SK-N-SH (cell line): ENCODE measurements at regions not wholly inside any gene's neighbourhood (a gene's known extent, or its start where the extent isn't known, plus 50 kb on each side); places are given as distances from the start of the nearest gene placed in this dataset.

Experiments used
- CTCF ChIA-PET: fragments of 300-600, 350-600 bp; formaldehyde crosslinking; extraction: SDS; loops from one replicate; lab custom pipeline; 2021; lab: Yijun Ruan, JAX
- POLR2A ChIA-PET: fragments of 350-600 bp; sonication (Branson Sonifier 250); formaldehyde crosslinking; extraction: SDS; loops from one replicate; lab custom pipeline; 2020; ENCODE audit warnings: antibody characterized with exemption, inconsistent platforms; lab: Yijun Ruan, JAX
- DNase-seq: peaks from one replicate; pipeline ENCODE4 v3.0.0; 2012
- H2AFZ ChIP-seq: fragments of 200-600 bp; sonication (generic); 2 replicates; pipeline ENCODE4 v1.8.1; 2016; ENCODE audit warnings: antibody characterized with exemption, mild to moderate bottlenecking, low read depth
- H3F3A ChIP-seq: fragments of 200-600 bp; sonication (generic); replicated peaks from 2 replicates; pipeline ENCODE3; 2016; ENCODE audit warnings: antibody characterized with exemption, mild to moderate bottlenecking; ENCODE audit not compliant: insufficient read depth
- H3K27ac ChIP-seq, 2 experiments: fragments of 200-500 bp in 1 of 2; fragments of 200-600 bp in 1 of 2; sonication (Bioruptor generic) in 1 of 2; sonication (generic), shearing (Covaris generic) in 1 of 2; 2 replicates each; pipeline versions ENCODE4 v1.5.1 to v1.6.1; 2014 to 2016; ENCODE audit warnings: low read depth in 2 of 2, inconsistent platforms in 1 of 2, low read length in 1 of 2, mild to moderate bottlenecking in 1 of 2, mixed read lengths in 1 of 2
- H3K27me3 ChIP-seq: fragments of 200-600 bp; sonication (generic), shearing (Covaris generic); 2 replicates; pipeline ENCODE4 v1.6.1; 2016; ENCODE audit warnings: mixed run types; ENCODE audit not compliant: insufficient read depth
- H3K36me3 ChIP-seq, 2 experiments: fragments of 200-500 bp in 1 of 2; fragments of 200-600 bp in 1 of 2; sonication (Bioruptor generic) in 1 of 2; sonication (generic) in 1 of 2; replicated peaks in 1 of 2; 2 replicates each; pipeline versions ENCODE3 to v1.5.1; 2014 to 2016; ENCODE audit warnings: low read length in 1 of 2, mild to moderate bottlenecking in 1 of 2; ENCODE audit not compliant: insufficient read depth in 2 of 2, control insufficient read depth in 1 of 2
- H3K4me1 ChIP-seq, 2 experiments: fragments of 200-500 bp in 1 of 2; fragments of 200-600 bp in 1 of 2; sonication (Bioruptor generic) in 1 of 2; sonication (generic), shearing (Covaris generic) in 1 of 2; 2 replicates each; pipeline versions ENCODE4 v1.5.1 to v1.6.1; 2014 to 2016; ENCODE audit warnings: low read depth in 1 of 2, low read length in 1 of 2, mixed run types in 1 of 2; ENCODE audit not compliant: insufficient read depth in 2 of 2, control insufficient read depth in 1 of 2
- H3K4me2 ChIP-seq: fragments of 200-600 bp; sonication (generic), shearing (Covaris generic); 2 replicates; pipeline ENCODE4 v1.6.1; 2017; ENCODE audit warnings: mixed run types
- H3K4me3 ChIP-seq, 2 experiments: fragments of 200-500 bp in 1 of 2; fragments of 200-600 bp in 1 of 2; sonication (Bioruptor generic) in 1 of 2; sonication (generic), shearing (Covaris generic) in 1 of 2; 2 replicates each; pipeline versions ENCODE4 v1.5.1 to v1.8.1; 2014 to 2016; ENCODE audit warnings: low read depth in 2 of 2, inconsistent platforms in 1 of 2, low read length in 1 of 2, mild to moderate bottlenecking in 1 of 2, mixed read lengths in 1 of 2, moderate library complexity in 1 of 2
- H3K79me2 ChIP-seq: fragments of 200-600 bp; sonication (generic); 2 replicates; pipeline ENCODE4 v1.8.1; 2017; ENCODE audit warnings: mild to moderate bottlenecking; ENCODE audit not compliant: insufficient read depth
- H3K9ac ChIP-seq: fragments of 200-600 bp; sonication (generic); 2 replicates; pipeline ENCODE4 v1.6.1; 2017; ENCODE audit warnings: mixed run types
- H3K9me2 ChIP-seq: fragments of 200-600 bp; sonication (generic); 2 replicates; pipeline ENCODE4 v1.6.1; 2017; ENCODE audit warnings: mixed run types
- H3K9me3 ChIP-seq: fragments of 200-600 bp; sonication (generic); 2 replicates; pipeline ENCODE4 v1.6.1; 2017; ENCODE audit warnings: mixed run types, mild to moderate bottlenecking, moderate library complexity
- H4K20me1 ChIP-seq: fragments of 200-600 bp; sonication (generic); 2 replicates; pipeline ENCODE4 v1.6.1; 2017; ENCODE audit warnings: mild to moderate bottlenecking, mixed run types; ENCODE audit not compliant: insufficient read depth
- EZH2phosphoT487 ChIP-seq: fragments of 200-600 bp; sonication (generic); IDR thresholded peaks from 2 replicates; pipeline ENCODE4 v1.6.1; 2017; ENCODE audit warnings: low read depth, mixed run types, mild to moderate bottlenecking, antibody characterized with exemption, moderate library complexity, borderline replicate concordance
- FOXJ3 ChIP-seq: sonication (generic); formaldehyde crosslinking; IDR thresholded peaks from 2 replicates; pipeline ENCODE4 v1.5.1; 2020; ENCODE audit warnings: mild to moderate bottlenecking, missing genetic modification reagents
- GATA2 ChIP-seq: sonication (generic); formaldehyde crosslinking; IDR thresholded peaks from 2 replicates; pipeline ENCODE4 v1.5.0; 2020; ENCODE audit warnings: mild to moderate bottlenecking, missing genetic modification reagents
- MAX ChIP-seq: IDR thresholded peaks from 2 replicates; pipeline ENCODE4 v1.4.0; 2012; ENCODE audit warnings: low read depth
- MEF2A ChIP-seq: IDR thresholded peaks from 2 replicates; pipeline ENCODE4 v1.4.0; 2012; ENCODE audit warnings: low read depth, borderline replicate concordance
- NFIC ChIP-seq: IDR thresholded peaks from 2 replicates; pipeline ENCODE4 v1.4.0; 2012; ENCODE audit warnings: borderline replicate concordance
- RAD21 ChIP-seq: IDR thresholded peaks from 2 replicates; pipeline ENCODE4 v1.6.1; 2012; ENCODE audit warnings: mild to moderate bottlenecking, low read length
- RFX5 ChIP-seq: IDR thresholded peaks from 2 replicates; pipeline ENCODE4 v1.6.1; 2012; ENCODE audit warnings: mild to moderate bottlenecking, improper control_type of control experiment, low read length
- RXRA ChIP-seq: IDR thresholded peaks from 2 replicates; pipeline ENCODE4 v1.4.0; 2012; ENCODE audit warnings: low read depth, mild to moderate bottlenecking, borderline replicate concordance
- SMC3 ChIP-seq: IDR thresholded peaks from 2 replicates; pipeline ENCODE4 v1.6.1; 2012; ENCODE audit warnings: low read depth, low read length, improper control_type of control experiment
- TCF12 ChIP-seq: IDR thresholded peaks from 2 replicates; pipeline ENCODE4 v1.4.0; 2012
- USF2 ChIP-seq: fragments of 150-350 bp; IDR thresholded peaks from 2 replicates; pipeline ENCODE4 v1.6.1; 2017; ENCODE audit warnings: antibody characterized with exemption, low read length, low read depth, borderline replicate concordance
- YY1 ChIP-seq: IDR thresholded peaks from 2 replicates; pipeline ENCODE4 v1.4.0; 2012; ENCODE audit warnings: low read depth, mild to moderate bottlenecking
- WGBS: methylation state at CpG from one replicate; pipeline ENCODE4 v1.1.6; 2017; ENCODE audit warnings: low lambda C conversion rate; 5-methylcytosine and 5-hydroxymethylcytosine counted together

GRCh38 chr6:159602431-159603041 lies 90.5 kb downstream of the SOD2 start:
- H3K27ac ChIP-seq, result no peak overlapping the region
- H3K4me3 ChIP-seq, result no peak overlapping the region
- no peaks in the 10 kb centered on the region for H3K9me3 ChIP-seq
- H3K36me3 ChIP-seq, result no peaks in the 10 kb centered on the region
- no peaks in the 10 kb centered on the region for H3K79me2 ChIP-seq
- peaks cover 3% of the 10 kb centered on the region for H3F3A ChIP-seq
- H3K9me2 ChIP-seq, result no peaks in the 10 kb centered on the region
- TF ChIP-seq GATA2, result no peak
- no peak for TF ChIP-seq RXRA
- ChIA-PET POLR2A (no interaction called here), CTCF (no interaction called here)
- H3K4me1 ChIP-seq, result no peaks in the 10 kb centered on the region
- no peak overlapping the region for H3K4me2 ChIP-seq
- H4K20me1 ChIP-seq, result no peaks in the 10 kb centered on the region
- H3K9ac ChIP-seq, result no peak overlapping the region
- 46% methylated on average over 18 of the region's 23 CpGs for WGBS
- H3K27me3 ChIP-seq, result peaks cover 8% of the 10 kb centered on the region; the same call in 1 of the 2 replicates
- DNase-seq, result no peak
- no peak overlapping the region for H2AFZ ChIP-seq

- Histone ChIP-seq H3K27me3 (peaks cover 8% of the 10 kb centered on the region; the same call in 1 of the 2 replicates), H3K4me3 (no peak overlapping the region), H2AFZ (no peak overlapping the region)
- DNase-seq, result no peak
- no peak for TF ChIP-seq GATA2
- TF ChIP-seq USF2, result no peak
- no peak for TF ChIP-seq YY1
- TF ChIP-seq MAX, result no peak
- no peak for TF ChIP-seq RXRA
- no peak for TF ChIP-seq FOXJ3 (CRISPR knock-in tag)
- TF ChIP-seq NFIC, result no peak
- no peak for TF ChIP-seq RAD21
- no peak for TF ChIP-seq TCF12
- TF ChIP-seq RFX5, result no peak
- no peak for TF ChIP-seq SMC3
- TF ChIP-seq MEF2A, result no peak
- no peak for TF ChIP-seq EZH2phosphoT487
- TF ChIP-seq, all 33 proteins: peak for 0
- Histone ChIP-seq H3K9me2 (no peaks in the 10 kb centered on the region), H3K4me1 (no peaks in the 10 kb centered on the region), H3K4me2 (no peak overlapping the region), H3K9ac (no peak overlapping the region), H3K36me3 (no peaks in the 10 kb centered on the region), H3K79me2 (no peaks in the 10 kb centered on the region), H3K9me3 (no peaks in the 10 kb centered on the region), H4K20me1 (no peaks in the 10 kb centered on the region), H3F3A (no peaks in the 10 kb centered on the region), H3K27ac (no peak overlapping the region)
- CTCF ChIA-PET, result interaction anchor here (0.7 to 1.5 kb wide), 2 partner anchors 32 to 348 kb away, joined by 3 read pairs; no protein-coding TSS in a partner anchor
- POLR2A ChIA-PET, result no interaction called here
- WGBS, result 51% methylated on average over 6 of the region's 6 CpGs
Observed at GRCh38 chr6:159601211-159601610, 91.8 kb downstream of the SOD2 start.
